OCI-LY1 (cell line): ENCODE measurements at regions not wholly inside any gene's neighbourhood (a gene's known extent, or its start where the extent isn't known, plus 50 kb on each side); places are given as distances from the start of the nearest gene placed in this dataset.

ENCODE experiments used
- H2AFZ ChIP-seq: fragments of 200-600 bp; sonication (generic), shearing (Covaris generic); 2 replicates; pipeline ENCODE4 v1.6.0; 2014; ENCODE audit warnings: antibody characterized with exemption, mild to moderate bottlenecking, low read length
- H3F3A ChIP-seq: fragments of 200-600 bp; sonication (generic), shearing (Covaris generic); 2 replicates; pipeline ENCODE4 v1.6.0; 2014; ENCODE audit warnings: mild to moderate bottlenecking, antibody characterized with exemption, low read length, moderate library complexity; ENCODE audit not compliant: insufficient read depth
- H3K27ac ChIP-seq: fragments of 200-600 bp; sonication (generic); 2 replicates; pipeline ENCODE4 v1.5.1; 2014; ENCODE audit warnings: low read length, mixed run types, mild to moderate bottlenecking, low read depth; ENCODE audit not compliant: poor library complexity, severe bottlenecking
- H3K27me3 ChIP-seq: fragments of 200-600 bp; sonication (generic); 2 replicates; pipeline ENCODE4 v1.6.0; 2014; ENCODE audit warnings: antibody characterized with exemption, mild to moderate bottlenecking, low read length, moderate library complexity; ENCODE audit not compliant: insufficient read depth
- H3K36me3 ChIP-seq: fragments of 200-600 bp; sonication (generic); 2 replicates; pipeline ENCODE4 v1.6.1; 2014; ENCODE audit warnings: mild to moderate bottlenecking, antibody characterized with exemption, low read length, moderate library complexity, mixed read lengths; ENCODE audit not compliant: insufficient read depth
- H3K4me1 ChIP-seq: fragments of 200-600 bp; sonication (generic); 2 replicates; pipeline ENCODE4 v1.5.1; 2014; ENCODE audit warnings: mild to moderate bottlenecking, low read length, moderate library complexity; ENCODE audit not compliant: insufficient read depth, severe bottlenecking
- H3K4me2 ChIP-seq: fragments of 200-600 bp; sonication (generic), shearing (Covaris generic); 2 replicates; pipeline ENCODE4 v1.6.1; 2014; ENCODE audit warnings: low read length
- H3K4me3 ChIP-seq: fragments of 200-600 bp; sonication (generic); 2 replicates; pipeline ENCODE4 v1.5.1; 2014; ENCODE audit warnings: low read length, low read depth, mild to moderate bottlenecking, mixed read lengths; ENCODE audit not compliant: poor library complexity, severe bottlenecking
- H3K79me2 ChIP-seq: fragments of 200-600 bp; shearing (Covaris generic); 2 replicates; pipeline ENCODE4 v1.6.1; 2016; ENCODE audit warnings: mixed run types, low read length, mixed read lengths; ENCODE audit not compliant: insufficient read depth
- H3K9ac ChIP-seq: fragments of 200-600 bp; sonication (generic), shearing (Covaris generic); 2 replicates; pipeline ENCODE4 v1.6.1; 2014; ENCODE audit warnings: mild to moderate bottlenecking, low read length, mixed read lengths
- H3K9me2 ChIP-seq: fragments of 200-600 bp; sonication (generic), shearing (Covaris generic); 2 replicates; pipeline ENCODE4 v1.6.1; 2014; ENCODE audit warnings: low read depth, mild to moderate bottlenecking, low read length, mixed read lengths
- H3K9me3 ChIP-seq: fragments of 200-600 bp; shearing (Covaris generic); 2 replicates; pipeline ENCODE4 v1.6.1; 2014; ENCODE audit warnings: low read length, mixed read lengths
- H4K20me1 ChIP-seq: fragments of 200-600 bp; sonication (generic), shearing (Covaris generic); 2 replicates; pipeline ENCODE4 v1.6.0; 2016; ENCODE audit warnings: mild to moderate bottlenecking, low read length; ENCODE audit not compliant: insufficient read depth
- CTCF ChIP-seq: fragments of 200-600 bp; sonication (generic), shearing (Covaris generic); IDR thresholded peaks from 2 replicates; pipeline ENCODE4 v1.5.1; 2017; ENCODE audit warnings: mild to moderate bottlenecking, antibody characterized with exemption, low read length, moderate library complexity, mixed read lengths
- EZH2 ChIP-seq: fragments of 200-600 bp; sonication (generic), shearing (Covaris generic); IDR thresholded peaks from 2 replicates; pipeline ENCODE4 v1.8.0; 2017; ENCODE audit warnings: borderline replicate concordance, mixed run types, mild to moderate bottlenecking, antibody characterized with exemption, low read length, moderate library complexity, mixed read lengths

- H3K36me3 ChIP-seq, result no peaks in the 10 kb centered on the region
- TF ChIP-seq CTCF (no peak), EZH2 (no peak)
- no peak overlapping the region for H3K27ac ChIP-seq
- H3K4me3 ChIP-seq, result no peak overlapping the region
- H3K9me3 ChIP-seq, result no peaks in the 10 kb centered on the region
- H3F3A ChIP-seq, result no peaks in the 10 kb centered on the region
- no peak overlapping the region for H3K4me2 ChIP-seq
- no peak overlapping the region for H2AFZ ChIP-seq
- H4K20me1 ChIP-seq, result no peaks in the 10 kb centered on the region
- H3K27me3 ChIP-seq, result no peaks in the 10 kb centered on the region; the same call in 1 of the 2 replicates
- no peak overlapping the region for H3K9ac ChIP-seq
- H3K79me2 ChIP-seq, result no peaks in the 10 kb centered on the region
- no peaks in the 10 kb centered on the region for H3K4me1 ChIP-seq
- H3K9me2 ChIP-seq, result no peaks in the 10 kb centered on the region
These were observed 555.2 kb upstream of the SETBP1 start for GRCh38 chr18:44125446-44125845.

DNA sequence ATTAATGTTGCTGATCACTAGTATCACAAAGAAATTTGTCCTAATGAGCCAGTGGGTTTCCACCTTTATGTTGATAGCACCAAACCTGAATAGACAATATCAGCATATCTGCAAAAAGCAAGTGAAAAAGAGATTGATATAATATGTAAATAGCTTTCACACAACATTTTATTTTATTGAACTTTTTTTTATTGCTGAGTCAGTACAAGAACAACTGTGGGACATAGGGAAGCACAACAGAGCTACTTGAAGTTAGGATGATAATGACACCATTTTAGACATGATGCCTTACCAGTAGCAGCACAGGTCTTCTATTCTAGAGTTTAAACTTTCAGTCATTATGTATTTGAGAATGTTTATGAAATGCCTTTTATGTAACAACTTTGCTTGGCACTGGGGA is 554.1 kb upstream of the SETBP1 start:
- no peaks in the 10 kb centered on the region for H3K27me3 ChIP-seq
- no peaks in the 10 kb centered on the region for H3K36me3 ChIP-seq
- H3F3A ChIP-seq, result no peaks in the 10 kb centered on the region
- no peak overlapping the region for H3K4me3 ChIP-seq
- H3K4me2 ChIP-seq, result no peak overlapping the region
- no peaks in the 10 kb centered on the region for H3K4me1 ChIP-seq
- no peak for TF ChIP-seq EZH2
- TF ChIP-seq CTCF, result no peak
- H3K9me3 ChIP-seq, result no peaks in the 10 kb centered on the region
- H3K79me2 ChIP-seq, result no peaks in the 10 kb centered on the region
- no peak overlapping the region for H3K27ac ChIP-seq
- H3K9ac ChIP-seq, result no peak overlapping the region
- no peak overlapping the region for H2AFZ ChIP-seq
- no peaks in the 10 kb centered on the region for H3K9me2 ChIP-seq
- H4K20me1 ChIP-seq, result no peaks in the 10 kb centered on the region

- Histone ChIP-seq H3K9me2 (no peaks in the 10 kb centered on the region), H3K4me2 (no peak overlapping the region), H3F3A (no peaks in the 10 kb centered on the region), H3K36me3 (no peaks in the 10 kb centered on the region), H3K79me2 (no peaks in the 10 kb centered on the region), H3K9me3 (no peaks in the 10 kb centered on the region), H3K27ac (no peak overlapping the region), H4K20me1 (no peaks in the 10 kb centered on the region), H2AFZ (no peak overlapping the region), H3K4me3 (no peak overlapping the region), H3K9ac (no peak overlapping the region), H3K27me3 (no peaks in the 10 kb centered on the region), H3K4me1 (no peaks in the 10 kb centered on the region)
- TF ChIP-seq CTCF (no peak), EZH2 (no peak)
These were observed 552.3 kb upstream of the SETBP1 start for GRCh38 chr18:44128365-44128764.
